MM.1S (cell line): ENCODE measurements at regions not wholly inside any gene's neighbourhood (a gene's known extent, or its start where the extent isn't known, plus 50 kb on each side); places are given as distances from the start of the nearest gene placed in this dataset.

Experiments used
- DNase-seq: peaks from one replicate; pipeline ENCODE4 v3.0.0-alpha.2; 2015
- H2AFZ ChIP-seq: fragments of 300-600 bp; sonication (generic); 2 replicates; pipeline ENCODE4 v1.6.0; 2016; ENCODE audit warnings: antibody characterized with exemption, low read length
- H3F3A ChIP-seq: fragments of 300-600 bp; sonication (generic); 2 replicates; pipeline ENCODE4 v1.6.1; 2016; ENCODE audit warnings: mild to moderate bottlenecking, antibody characterized with exemption, low read length, moderate library complexity, mixed read lengths; ENCODE audit not compliant: insufficient read depth
- H3K27ac ChIP-seq: fragments of 300-600 bp; sonication (generic); 2 replicates; pipeline ENCODE4 v1.5.1; 2016; ENCODE audit warnings: mild to moderate bottlenecking, low read length
- H3K27me3 ChIP-seq: fragments of 300-600 bp; sonication (generic); replicated peaks from 2 replicates; pipeline ENCODE4 v1.6.0; 2016; ENCODE audit warnings: low read length; ENCODE audit not compliant: insufficient read depth
- H3K36me3 ChIP-seq: fragments of 300-600 bp; sonication (generic); replicated peaks from 2 replicates; pipeline ENCODE4 v1.6.1; 2016; ENCODE audit warnings: mild to moderate bottlenecking, low read length, mixed read lengths; ENCODE audit not compliant: insufficient read depth
- H3K4me1 ChIP-seq: fragments of 300-600 bp; sonication (generic); 2 replicates; pipeline ENCODE4 v1.6.1; 2016; ENCODE audit warnings: low read length, mixed read lengths
- H3K4me2 ChIP-seq: fragments of 300-600 bp; sonication (generic); 2 replicates; pipeline ENCODE4 v1.6.0; 2016; ENCODE audit warnings: low read depth, low read length
- H3K4me3 ChIP-seq: fragments of 300-600 bp; sonication (generic); 2 replicates; pipeline ENCODE4 v1.5.1; 2016; ENCODE audit warnings: low read length, mixed read lengths
- H3K79me2 ChIP-seq: fragments of 300-600 bp; sonication (generic); 2 replicates; pipeline ENCODE4 v1.6.1; 2016; ENCODE audit warnings: mixed run types, low read length, mixed read lengths
- H3K9ac ChIP-seq: fragments of 300-600 bp; sonication (generic); 2 replicates; pipeline ENCODE4 v1.6.1; 2016; ENCODE audit warnings: low read length, mixed read lengths
- H3K9me2 ChIP-seq: fragments of 300-600 bp; sonication (generic); replicated peaks from 2 replicates; pipeline ENCODE4 v1.6.1; 2016; ENCODE audit warnings: mild to moderate bottlenecking, low read length, mixed read lengths; ENCODE audit not compliant: insufficient read depth
- H3K9me3 ChIP-seq: fragments of 300-600 bp; sonication (generic); replicated peaks from 2 replicates; pipeline ENCODE4 v1.6.1; 2016; ENCODE audit warnings: mild to moderate bottlenecking, low read length, mixed read lengths; ENCODE audit not compliant: insufficient read depth
- H4K20me1 ChIP-seq: fragments of 300-600 bp; sonication (generic); 2 replicates; pipeline ENCODE4 v1.6.1; 2016; ENCODE audit warnings: mild to moderate bottlenecking, low read length, moderate library complexity, mixed read lengths; ENCODE audit not compliant: insufficient read depth
- CTCF ChIP-seq: fragments of 300-600 bp; sonication (generic); IDR thresholded peaks from 2 replicates; pipeline ENCODE4 v1.5.1; 2016; ENCODE audit warnings: antibody characterized with exemption, low read length, mixed read lengths
- EZH2 ChIP-seq: fragments of 300-600 bp; sonication (generic); optimal IDR thresholded peaks from 2 replicates; pipeline ENCODE3; 2017; ENCODE audit warnings: low read depth, mild to moderate bottlenecking, antibody characterized with exemption, low read length, mixed read lengths
- EZH2phosphoT487 ChIP-seq: fragments of 300-600 bp; sonication (generic); IDR thresholded peaks from 2 replicates; pipeline ENCODE4 v1.6.1; 2018; ENCODE audit warnings: antibody characterized with exemption, low read length

DNA sequence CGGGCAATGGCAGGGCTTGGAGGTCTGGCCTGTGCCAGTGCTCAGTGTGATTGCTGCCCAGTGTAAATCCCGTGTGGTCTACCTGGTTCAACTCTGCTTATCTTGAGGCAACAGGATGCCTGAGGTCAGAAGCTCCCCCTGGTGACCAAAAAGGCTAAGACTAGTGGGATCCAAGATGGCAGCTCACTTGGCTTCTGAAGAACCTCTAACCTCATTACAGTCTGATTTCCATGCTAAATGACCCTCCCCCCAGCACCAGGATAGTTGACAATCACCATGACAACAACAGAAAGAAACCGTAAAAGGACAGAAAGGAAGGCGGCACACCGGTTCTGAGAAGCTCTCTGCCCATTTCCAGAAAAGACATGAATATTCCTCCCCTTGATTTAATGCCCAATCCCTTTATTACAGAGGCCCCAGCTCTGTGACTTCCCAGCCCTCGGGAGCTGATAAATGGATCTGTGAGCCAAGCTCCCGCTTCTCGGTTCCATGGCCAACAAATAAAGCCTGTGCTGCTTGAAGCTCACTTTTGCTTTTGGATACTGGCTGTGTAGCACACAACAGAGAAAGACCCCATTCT lies 398.4 kb downstream of the CTTN start:
- Histone ChIP-seq H3K79me2 (no peaks in the 10 kb centered on the region), H3K4me1 (no peaks in the 10 kb centered on the region), H3F3A (no peaks in the 10 kb centered on the region), H3K9ac (no peak overlapping the region), H3K9me2 (no peaks in the 10 kb centered on the region), H2AFZ (no peak overlapping the region), H3K4me3 (no peak overlapping the region), H3K27ac (no peak overlapping the region), H3K36me3 (no peaks in the 10 kb centered on the region), H3K4me2 (no peak overlapping the region), H3K27me3 (peaks cover 61% of the 10 kb centered on the region), H3K9me3 (no peaks in the 10 kb centered on the region), H4K20me1 (no peaks in the 10 kb centered on the region)
- TF ChIP-seq EZH2phosphoT487: no peak
- TF ChIP-seq EZH2: no peak
- no peak; the same call in 1 of the 2 replicates for TF ChIP-seq CTCF
- DNase-seq: no peak

- H3K79me2 ChIP-seq: no peaks in the 10 kb centered on the region
- no peak overlapping the region for H3K9ac ChIP-seq
- no peaks in the 10 kb centered on the region for H3K9me3 ChIP-seq
- H3K4me1 ChIP-seq: no peaks in the 10 kb centered on the region
- H3K9me2 ChIP-seq: no peaks in the 10 kb centered on the region
- H2AFZ ChIP-seq: no peak overlapping the region
- no peaks in the 10 kb centered on the region for H3K36me3 ChIP-seq
- H4K20me1 ChIP-seq: no peaks in the 10 kb centered on the region
- TF ChIP-seq CTCF (no peak), EZH2 (no peak), EZH2phosphoT487 (no peak)
- H3F3A ChIP-seq: no peaks in the 10 kb centered on the region
- H3K27ac ChIP-seq: no peak overlapping the region
- H3K4me3 ChIP-seq: no peak overlapping the region
- H3K4me2 ChIP-seq: no peak overlapping the region
- no peak for DNase-seq
- H3K27me3 ChIP-seq: peaks cover 60% of the 10 kb centered on the region
Measured at GRCh38 chr11:70798296-70798695, 400.0 kb downstream of the CTTN start.

DNA sequence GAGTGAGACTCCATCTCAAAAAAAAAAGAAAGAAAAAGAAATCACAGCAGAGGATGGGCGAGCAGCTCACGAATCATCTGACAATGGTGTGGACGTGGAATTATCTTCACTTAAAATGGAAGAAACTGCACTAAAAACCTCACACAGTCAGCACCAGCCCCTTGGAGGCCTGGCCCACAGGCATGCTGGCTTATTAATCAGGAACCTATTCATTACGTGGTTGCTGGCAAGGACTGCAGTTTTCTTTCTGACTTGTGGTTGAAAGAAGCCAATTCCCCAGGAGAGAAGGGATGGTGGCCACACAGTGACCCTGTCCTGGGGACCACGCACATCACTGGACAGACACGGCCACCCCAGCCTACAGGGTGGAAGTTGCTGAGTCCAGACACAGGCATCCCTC lies 401.1 kb downstream of the CTTN start:
- Histone ChIP-seq H3K9me3 (no peaks in the 10 kb centered on the region), H3K27ac (no peak overlapping the region), H3K27me3 (peaks cover 70% of the 10 kb centered on the region), H3K79me2 (no peaks in the 10 kb centered on the region), H3K36me3 (no peaks in the 10 kb centered on the region), H3K4me3 (no peak overlapping the region), H3K9ac (no peak overlapping the region), H3K4me1 (no peaks in the 10 kb centered on the region), H4K20me1 (no peaks in the 10 kb centered on the region), H3F3A (no peaks in the 10 kb centered on the region), H3K4me2 (no peak overlapping the region), H3K9me2 (no peaks in the 10 kb centered on the region), H2AFZ (no peak overlapping the region)
- TF ChIP-seq EZH2phosphoT487 (no peak), CTCF (no peak), EZH2 (no peak)
- DNase-seq: no peak
